ENCODE measurements at regions not wholly inside any gene's neighbourhood (a gene's known extent, or its start where the extent isn't known, plus 50 kb on each side); places are given as distances from the start of the nearest gene placed in this dataset.
"Not testable (repeated sequence)": the region's sequence is repeated elsewhere in the genome, so short reads cannot be mapped to it uniquely, and the experiment has no call there.

GRCh38 chr6:113782636-113783035 is 74.5 kb upstream of the MARCKS start:
- no peak overlapping the region for H2BK120ac ChIP-seq (ENCODE audit: low read depth, low read length)
- no peaks in the 10 kb centered on the region for H3K27me3 ChIP-seq (ENCODE audit: control insufficient read depth in 1 of 2, insufficient read depth in 1 of 2, low read length in 2 of 2)
- H3K36me3 ChIP-seq (ENCODE audit: control insufficient read depth in 1 of 2, insufficient read depth in 2 of 2, low read depth in 1 of 2, low read length in 2 of 2) = no peaks in the 10 kb centered on the region
- H3K18ac ChIP-seq (ENCODE audit: low read depth in 1 of 2, low read length in 2 of 2) = no peak overlapping the region
- no peak overlapping the region for H2AFZ ChIP-seq (ENCODE audit: low read depth, low read length)
- no peak overlapping the region for H3K4me3 ChIP-seq (ENCODE audit: insufficient read depth in 1 of 2, low read depth in 1 of 2, low read length in 2 of 2)
- H3K23ac ChIP-seq (ENCODE audit: low read length in 2 of 2) = no peak overlapping the region
- peaks cover 2% of the 10 kb centered on the region for H3K4me1 ChIP-seq (ENCODE audit: control insufficient read depth, insufficient read depth, low read depth, low read length)
- no peak overlapping the region for H2BK12ac ChIP-seq (ENCODE audit: low read length in 2 of 2)
- no peak overlapping the region for H3K4me2 ChIP-seq (ENCODE audit: low read length, poor library complexity, severe bottlenecking)
- no peak for DNase-seq
- H3K27ac ChIP-seq (ENCODE audit: low read length, poor library complexity, severe bottlenecking) = no peak overlapping the region
- H4K91ac ChIP-seq (ENCODE audit: low read length) = no peak overlapping the region
- no peak overlapping the region for H3K14ac ChIP-seq (ENCODE audit: low read length in 2 of 2)
- no peaks in the 10 kb centered on the region for H3K79me1 ChIP-seq (replicated peaks; ENCODE audit: low read length, poor library complexity, severe bottlenecking)
- no peak overlapping the region for H3K9ac ChIP-seq (ENCODE audit: low read length)
- no peak overlapping the region for H4K8ac ChIP-seq (ENCODE audit: low read length)
- no peak overlapping the region for H2AK5ac ChIP-seq (ENCODE audit: low read length, severe bottlenecking)
- no peak overlapping the region for H3K4ac ChIP-seq (ENCODE audit: low read depth in 1 of 2, low read length in 2 of 2)
- H2BK5ac ChIP-seq (ENCODE audit: low read depth, low read length, poor library complexity, severe bottlenecking) = no peak overlapping the region
- no peak overlapping the region for H2BK15ac ChIP-seq (ENCODE audit: low read depth, poor library complexity, severe bottlenecking)
- H3K9me3 ChIP-seq (ENCODE audit: control insufficient read depth, low read length) = no peaks in the 10 kb centered on the region

DNA sequence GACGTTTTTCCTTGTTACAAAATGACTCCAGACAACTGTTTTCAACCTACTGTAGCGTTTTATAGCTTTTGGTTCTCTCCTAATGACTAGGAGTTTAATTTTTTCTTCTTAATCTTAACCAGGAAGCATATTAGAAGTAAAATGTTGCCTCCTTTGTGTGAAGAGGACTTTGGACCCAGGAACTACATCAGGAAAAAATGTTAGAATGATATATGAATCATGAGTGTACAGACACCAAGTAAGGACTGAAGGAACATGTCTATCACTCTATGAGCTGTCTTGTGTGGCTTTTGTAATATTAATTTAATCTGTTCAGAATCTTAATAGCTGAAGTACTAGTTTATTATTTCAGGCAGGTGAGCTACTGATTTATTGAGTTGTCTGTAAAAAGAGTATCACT is 71.0 kb upstream of the MARCKS start:
- Histone ChIP-seq H3K4ac (ENCODE audit: low read depth in 1 of 2, low read length in 2 of 2) (no peak overlapping the region), H3K36me3 (ENCODE audit: control insufficient read depth in 1 of 2, insufficient read depth in 2 of 2, low read depth in 1 of 2, low read length in 2 of 2) (no peaks in the 10 kb centered on the region), H2BK120ac (ENCODE audit: low read depth, low read length) (no peak overlapping the region), H2BK15ac (ENCODE audit: low read depth, poor library complexity, severe bottlenecking) (no peak overlapping the region), H2AFZ (ENCODE audit: low read depth, low read length) (no peak overlapping the region), H3K27ac (ENCODE audit: low read length, poor library complexity, severe bottlenecking) (no peak overlapping the region), H3K9ac (ENCODE audit: low read length) (no peak overlapping the region), H2BK5ac (ENCODE audit: low read depth, low read length, poor library complexity, severe bottlenecking) (no peak overlapping the region), H3K18ac (ENCODE audit: low read depth in 1 of 2, low read length in 2 of 2) (no peak overlapping the region), H3K27me3 (ENCODE audit: control insufficient read depth in 1 of 2, insufficient read depth in 1 of 2, low read length in 2 of 2) (no peaks in the 10 kb centered on the region), H2BK12ac (ENCODE audit: low read length in 2 of 2) (no peak overlapping the region), H3K4me1 (ENCODE audit: control insufficient read depth, insufficient read depth, low read depth, low read length) (peaks cover 2% of the 10 kb centered on the region), H3K4me3 (ENCODE audit: insufficient read depth in 1 of 2, low read depth in 1 of 2, low read length in 2 of 2) (no peak overlapping the region), H2AK5ac (ENCODE audit: low read length, severe bottlenecking) (no peak overlapping the region), H4K8ac (ENCODE audit: low read length) (no peak overlapping the region), H4K91ac (ENCODE audit: low read length) (no peak overlapping the region), H3K79me1 (replicated peaks; ENCODE audit: low read length, poor library complexity, severe bottlenecking) (no peaks in the 10 kb centered on the region), H3K23ac (ENCODE audit: low read length in 2 of 2) (no peak overlapping the region), H3K9me3 (ENCODE audit: control insufficient read depth, low read length) (no peaks in the 10 kb centered on the region), H3K14ac (ENCODE audit: low read length in 2 of 2) (no peak overlapping the region), H3K4me2 (ENCODE audit: low read length, poor library complexity, severe bottlenecking) (no peak overlapping the region)
- no peak for DNase-seq
- no CpG with 5 or more reads among the region's 2 CpGs for WGBS

GRCh38 chr6:113788586-113788985 is 68.6 kb upstream of the MARCKS start:
- no peak for DNase-seq
- no peak overlapping the region for H2BK120ac ChIP-seq (ENCODE audit: low read depth, low read length)
- H3K4me1 ChIP-seq (ENCODE audit: control insufficient read depth, insufficient read depth, low read depth, low read length) = no peaks in the 10 kb centered on the region
- no peak overlapping the region for H4K8ac ChIP-seq (ENCODE audit: low read length)
- H3K27ac ChIP-seq (ENCODE audit: low read length, poor library complexity, severe bottlenecking) = no peak overlapping the region
- no peak overlapping the region for H3K23ac ChIP-seq (ENCODE audit: low read length in 2 of 2)
- no peak overlapping the region for H3K4me3 ChIP-seq (ENCODE audit: insufficient read depth in 1 of 2, low read depth in 1 of 2, low read length in 2 of 2)
- H4K91ac ChIP-seq (ENCODE audit: low read length) = no peak overlapping the region
- H2AFZ ChIP-seq (ENCODE audit: low read depth, low read length) = no peak overlapping the region
- no peak overlapping the region for H3K14ac ChIP-seq (ENCODE audit: low read length in 2 of 2)
- H3K4me2 ChIP-seq (ENCODE audit: low read length, poor library complexity, severe bottlenecking) = no peak overlapping the region
- H2AK5ac ChIP-seq (ENCODE audit: low read length, severe bottlenecking) = no peak overlapping the region
- WGBS = over 99% methylated on average over 4 of the region's 4 CpGs
- no peak overlapping the region for H2BK12ac ChIP-seq (ENCODE audit: low read length in 2 of 2)
- no peaks in the 10 kb centered on the region for H3K36me3 ChIP-seq (ENCODE audit: control insufficient read depth in 1 of 2, insufficient read depth in 2 of 2, low read depth in 1 of 2, low read length in 2 of 2)
- no peaks in the 10 kb centered on the region for H3K27me3 ChIP-seq (ENCODE audit: control insufficient read depth in 1 of 2, insufficient read depth in 1 of 2, low read length in 2 of 2)
- H3K9me3 ChIP-seq (ENCODE audit: control insufficient read depth, low read length) = no peaks in the 10 kb centered on the region
- no peak overlapping the region for H3K18ac ChIP-seq (ENCODE audit: low read depth in 1 of 2, low read length in 2 of 2)
- H3K79me1 ChIP-seq (replicated peaks; ENCODE audit: low read length, poor library complexity, severe bottlenecking) = no peaks in the 10 kb centered on the region
- H3K9ac ChIP-seq (ENCODE audit: low read length) = no peak overlapping the region
- no peak overlapping the region for H2BK5ac ChIP-seq (ENCODE audit: low read depth, low read length, poor library complexity, severe bottlenecking)
- H3K4ac ChIP-seq (ENCODE audit: low read depth in 1 of 2, low read length in 2 of 2) = no peak overlapping the region
- H2BK15ac ChIP-seq (ENCODE audit: low read depth, poor library complexity, severe bottlenecking) = no peak overlapping the region

GRCh38 chr6:113791225-113791624 is 65.9 kb upstream of the MARCKS start:
- not testable (repeated sequence) for H3K27me3 ChIP-seq (ENCODE audit: control insufficient read depth in 1 of 2, insufficient read depth in 1 of 2, low read length in 2 of 2); H3K14ac ChIP-seq (ENCODE audit: low read length in 2 of 2); H4K8ac ChIP-seq (ENCODE audit: low read length); H3K18ac ChIP-seq (ENCODE audit: low read depth in 1 of 2, low read length in 2 of 2); H2BK15ac ChIP-seq (ENCODE audit: low read depth, poor library complexity, severe bottlenecking); H2AK5ac ChIP-seq (ENCODE audit: low read length, severe bottlenecking); DNase-seq; H3K36me3 ChIP-seq (ENCODE audit: control insufficient read depth in 1 of 2, insufficient read depth in 2 of 2, low read depth in 1 of 2, low read length in 2 of 2); H2AFZ ChIP-seq (ENCODE audit: low read depth, low read length); H3K9me3 ChIP-seq (ENCODE audit: control insufficient read depth, low read length); H3K79me1 ChIP-seq (replicated peaks; ENCODE audit: low read length, poor library complexity, severe bottlenecking); H3K4me1 ChIP-seq (ENCODE audit: control insufficient read depth, insufficient read depth, low read depth, low read length); H3K4me2 ChIP-seq (ENCODE audit: low read length, poor library complexity, severe bottlenecking); H2BK120ac ChIP-seq (ENCODE audit: low read depth, low read length); H3K4me3 ChIP-seq (ENCODE audit: insufficient read depth in 1 of 2, low read depth in 1 of 2, low read length in 2 of 2); H3K4ac ChIP-seq (ENCODE audit: low read depth in 1 of 2, low read length in 2 of 2); H4K91ac ChIP-seq (ENCODE audit: low read length); H3K23ac ChIP-seq (ENCODE audit: low read length in 2 of 2); H2BK12ac ChIP-seq (ENCODE audit: low read length in 2 of 2); H2BK5ac ChIP-seq (ENCODE audit: low read depth, low read length, poor library complexity, severe bottlenecking); H3K27ac ChIP-seq (ENCODE audit: low read length, poor library complexity, severe bottlenecking); H3K9ac ChIP-seq (ENCODE audit: low read length)
- 90% methylated on average over 2 of the region's 4 CpGs for WGBS

Data from mesenchymal stem cell (in vitro differentiated cells and primary cell).